SK-N-SH (cell line): ENCODE measurements at regions not wholly inside any gene's neighbourhood (a gene's known extent, or its start where the extent isn't known, plus 50 kb on each side); places are given as distances from the start of the nearest gene placed in this dataset.

Experiments used
- CTCF ChIA-PET: fragments of 300-600, 350-600 bp; formaldehyde crosslinking; extraction: SDS; loops from one replicate; lab custom pipeline; 2021; lab: Yijun Ruan, JAX
- POLR2A ChIA-PET: fragments of 350-600 bp; sonication (Branson Sonifier 250); formaldehyde crosslinking; extraction: SDS; loops from one replicate; lab custom pipeline; 2020; ENCODE audit warnings: antibody characterized with exemption, inconsistent platforms; lab: Yijun Ruan, JAX
- DNase-seq: peaks from one replicate; pipeline ENCODE4 v3.0.0; 2012
- H2AFZ ChIP-seq: fragments of 200-600 bp; sonication (generic); 2 replicates; pipeline ENCODE4 v1.8.1; 2016; ENCODE audit warnings: antibody characterized with exemption, mild to moderate bottlenecking, low read depth
- H3F3A ChIP-seq: fragments of 200-600 bp; sonication (generic); replicated peaks from 2 replicates; pipeline ENCODE3; 2016; ENCODE audit warnings: antibody characterized with exemption, mild to moderate bottlenecking; ENCODE audit not compliant: insufficient read depth
- H3K27ac ChIP-seq, 2 experiments: fragments of 200-500 bp in 1 of 2; fragments of 200-600 bp in 1 of 2; sonication (Bioruptor generic) in 1 of 2; sonication (generic), shearing (Covaris generic) in 1 of 2; 2 replicates each; pipeline versions ENCODE4 v1.5.1 to v1.6.1; 2014 to 2016; ENCODE audit warnings: low read depth in 2 of 2, inconsistent platforms in 1 of 2, low read length in 1 of 2, mild to moderate bottlenecking in 1 of 2, mixed read lengths in 1 of 2
- H3K27me3 ChIP-seq: fragments of 200-600 bp; sonication (generic), shearing (Covaris generic); 2 replicates; pipeline ENCODE4 v1.6.1; 2016; ENCODE audit warnings: mixed run types; ENCODE audit not compliant: insufficient read depth
- H3K36me3 ChIP-seq, 2 experiments: fragments of 200-500 bp in 1 of 2; fragments of 200-600 bp in 1 of 2; sonication (Bioruptor generic) in 1 of 2; sonication (generic) in 1 of 2; replicated peaks in 1 of 2; 2 replicates each; pipeline versions ENCODE3 to v1.5.1; 2014 to 2016; ENCODE audit warnings: low read length in 1 of 2, mild to moderate bottlenecking in 1 of 2; ENCODE audit not compliant: insufficient read depth in 2 of 2, control insufficient read depth in 1 of 2
- H3K4me1 ChIP-seq, 2 experiments: fragments of 200-500 bp in 1 of 2; fragments of 200-600 bp in 1 of 2; sonication (Bioruptor generic) in 1 of 2; sonication (generic), shearing (Covaris generic) in 1 of 2; 2 replicates each; pipeline versions ENCODE4 v1.5.1 to v1.6.1; 2014 to 2016; ENCODE audit warnings: low read depth in 1 of 2, low read length in 1 of 2, mixed run types in 1 of 2; ENCODE audit not compliant: insufficient read depth in 2 of 2, control insufficient read depth in 1 of 2
- H3K4me2 ChIP-seq: fragments of 200-600 bp; sonication (generic), shearing (Covaris generic); 2 replicates; pipeline ENCODE4 v1.6.1; 2017; ENCODE audit warnings: mixed run types
- H3K4me3 ChIP-seq, 2 experiments: fragments of 200-500 bp in 1 of 2; fragments of 200-600 bp in 1 of 2; sonication (Bioruptor generic) in 1 of 2; sonication (generic), shearing (Covaris generic) in 1 of 2; 2 replicates each; pipeline versions ENCODE4 v1.5.1 to v1.8.1; 2014 to 2016; ENCODE audit warnings: low read depth in 2 of 2, inconsistent platforms in 1 of 2, low read length in 1 of 2, mild to moderate bottlenecking in 1 of 2, mixed read lengths in 1 of 2, moderate library complexity in 1 of 2
- H3K79me2 ChIP-seq: fragments of 200-600 bp; sonication (generic); 2 replicates; pipeline ENCODE4 v1.8.1; 2017; ENCODE audit warnings: mild to moderate bottlenecking; ENCODE audit not compliant: insufficient read depth
- H3K9ac ChIP-seq: fragments of 200-600 bp; sonication (generic); 2 replicates; pipeline ENCODE4 v1.6.1; 2017; ENCODE audit warnings: mixed run types
- H3K9me2 ChIP-seq: fragments of 200-600 bp; sonication (generic); 2 replicates; pipeline ENCODE4 v1.6.1; 2017; ENCODE audit warnings: mixed run types
- H3K9me3 ChIP-seq: fragments of 200-600 bp; sonication (generic); 2 replicates; pipeline ENCODE4 v1.6.1; 2017; ENCODE audit warnings: mixed run types, mild to moderate bottlenecking, moderate library complexity
- H4K20me1 ChIP-seq: fragments of 200-600 bp; sonication (generic); 2 replicates; pipeline ENCODE4 v1.6.1; 2017; ENCODE audit warnings: mild to moderate bottlenecking, mixed run types; ENCODE audit not compliant: insufficient read depth
- CHD2 ChIP-seq: fragments of 150-350 bp; IDR thresholded peaks from 2 replicates; pipeline ENCODE4 v1.6.1; 2018; ENCODE audit warnings: low read length; ENCODE audit not compliant: partially characterized antibody
- CTCF ChIP-seq: fragments of 200-600 bp; sonication (generic); IDR thresholded peaks from 2 replicates; pipeline ENCODE4 v1.6.1; 2017; ENCODE audit warnings: antibody characterized with exemption, mild to moderate bottlenecking, moderate library complexity
- ELF1 ChIP-seq: IDR thresholded peaks from 2 replicates; pipeline ENCODE4 v1.4.0; 2012
- EZH2phosphoT487 ChIP-seq: fragments of 200-600 bp; sonication (generic); IDR thresholded peaks from 2 replicates; pipeline ENCODE4 v1.6.1; 2017; ENCODE audit warnings: low read depth, mixed run types, mild to moderate bottlenecking, antibody characterized with exemption, moderate library complexity, borderline replicate concordance
- FOSL2 ChIP-seq: IDR thresholded peaks from 2 replicates; pipeline ENCODE4 v1.4.0; 2012; ENCODE audit warnings: low read depth, mild to moderate bottlenecking, moderate library complexity, borderline replicate concordance
- GABPA ChIP-seq: IDR thresholded peaks from 2 replicates; pipeline ENCODE4 v1.4.0; 2012; ENCODE audit warnings: low read depth, mild to moderate bottlenecking
- JUND ChIP-seq: IDR thresholded peaks from 2 replicates; pipeline ENCODE4 v1.4.0; 2012
- NFIC ChIP-seq: IDR thresholded peaks from 2 replicates; pipeline ENCODE4 v1.4.0; 2012; ENCODE audit warnings: borderline replicate concordance
- NRF1 ChIP-seq: IDR thresholded peaks from 2 replicates; pipeline ENCODE4 v1.6.1; 2012; ENCODE audit warnings: low read depth, mild to moderate bottlenecking, low read length
- RAD21 ChIP-seq: IDR thresholded peaks from 2 replicates; pipeline ENCODE4 v1.6.1; 2012; ENCODE audit warnings: mild to moderate bottlenecking, low read length
- REST ChIP-seq: IDR thresholded peaks from 2 replicates; pipeline ENCODE4 v1.6.1; 2012; ENCODE audit warnings: mild to moderate bottlenecking, low read depth, low read length, moderate library complexity
- RFX5 ChIP-seq: IDR thresholded peaks from 2 replicates; pipeline ENCODE4 v1.6.1; 2012; ENCODE audit warnings: mild to moderate bottlenecking, improper control_type of control experiment, low read length
- RXRA ChIP-seq: IDR thresholded peaks from 2 replicates; pipeline ENCODE4 v1.4.0; 2012; ENCODE audit warnings: low read depth, mild to moderate bottlenecking, borderline replicate concordance
- SIN3A ChIP-seq: IDR thresholded peaks from 2 replicates; pipeline ENCODE4 v1.6.1; 2012; ENCODE audit warnings: low read depth, mild to moderate bottlenecking, low read length, moderate library complexity, borderline replicate concordance
- SMC3 ChIP-seq: IDR thresholded peaks from 2 replicates; pipeline ENCODE4 v1.6.1; 2012; ENCODE audit warnings: low read depth, low read length, improper control_type of control experiment
- TAF1 ChIP-seq: IDR thresholded peaks from 2 replicates; pipeline ENCODE4 v1.6.1; 2012; ENCODE audit warnings: low read depth, mild to moderate bottlenecking, low read length, moderate library complexity, borderline replicate concordance
- TEAD4 ChIP-seq: IDR thresholded peaks from 2 replicates; pipeline ENCODE4 v1.4.0; 2012; ENCODE audit warnings: mild to moderate bottlenecking, borderline replicate concordance; ENCODE audit not compliant: insufficient read depth
- USF2 ChIP-seq: fragments of 150-350 bp; IDR thresholded peaks from 2 replicates; pipeline ENCODE4 v1.6.1; 2017; ENCODE audit warnings: antibody characterized with exemption, low read length, low read depth, borderline replicate concordance
- YY1 ChIP-seq: IDR thresholded peaks from 2 replicates; pipeline ENCODE4 v1.4.0; 2012; ENCODE audit warnings: low read depth, mild to moderate bottlenecking
- WGBS: methylation state at CpG from one replicate; pipeline ENCODE4 v1.1.6; 2017; ENCODE audit warnings: low lambda C conversion rate; 5-methylcytosine and 5-hydroxymethylcytosine counted together
- TF ChIP-seq, protein P1 (sequence below): fragments of 150-350 bp; IDR thresholded peaks from 2 replicates; pipeline ENCODE4 v1.6.1; 2016; ENCODE audit warnings: mild to moderate bottlenecking, low read depth, low read length

DNA sequence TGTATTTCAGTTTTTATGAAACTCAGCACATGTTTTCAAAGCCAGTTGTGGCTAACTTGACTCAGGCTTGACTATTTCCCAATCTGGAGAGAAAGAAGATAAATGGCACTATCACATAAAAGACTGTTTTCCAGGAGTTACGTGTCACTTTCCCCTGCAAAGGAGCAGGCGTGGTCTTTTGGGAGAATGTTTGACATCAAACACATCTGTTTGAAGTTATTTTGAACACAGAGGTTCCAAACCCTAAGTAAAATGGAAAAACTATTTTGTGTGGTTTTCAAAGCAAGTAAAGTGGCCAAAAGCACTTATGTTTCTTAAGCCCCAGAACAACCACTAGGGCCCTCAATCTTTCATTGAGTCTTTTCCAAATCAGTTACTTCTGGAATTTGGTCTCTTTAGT is 89.7 kb downstream of the FOXF2 start:
- H3F3A ChIP-seq = no peaks in the 10 kb centered on the region
- no peaks in the 10 kb centered on the region for H3K9me3 ChIP-seq
- H3K4me3 ChIP-seq = no peak overlapping the region
- ChIA-PET POLR2A (no interaction called here), CTCF (no interaction called here)
- no peak overlapping the region for H3K27ac ChIP-seq
- WGBS = 13% methylated on average over 2 of the region's 2 CpGs
- no peak for DNase-seq
- H3K4me2 ChIP-seq = no peak overlapping the region
- TF ChIP-seq RXRA = no peak
- no peak for TF ChIP-seq GABPA
- TF ChIP-seq RAD21 = no peak
- no peak for TF ChIP-seq NRF1
- no peak for TF ChIP-seq TEAD4
- TF ChIP-seq, protein P1, sequence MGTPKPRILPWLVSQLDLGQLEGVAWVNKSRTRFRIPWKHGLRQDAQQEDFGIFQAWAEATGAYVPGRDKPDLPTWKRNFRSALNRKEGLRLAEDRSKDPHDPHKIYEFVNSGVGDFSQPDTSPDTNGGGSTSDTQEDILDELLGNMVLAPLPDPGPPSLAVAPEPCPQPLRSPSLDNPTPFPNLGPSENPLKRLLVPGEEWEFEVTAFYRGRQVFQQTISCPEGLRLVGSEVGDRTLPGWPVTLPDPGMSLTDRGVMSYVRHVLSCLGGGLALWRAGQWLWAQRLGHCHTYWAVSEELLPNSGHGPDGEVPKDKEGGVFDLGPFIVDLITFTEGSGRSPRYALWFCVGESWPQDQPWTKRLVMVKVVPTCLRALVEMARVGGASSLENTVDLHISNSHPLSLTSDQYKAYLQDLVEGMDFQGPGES = no peak
- TF ChIP-seq JUND = no peak
- TF ChIP-seq REST = no peak
- no peak for TF ChIP-seq RFX5
- TF ChIP-seq FOSL2 = no peak
- TF ChIP-seq TAF1 = no peak
- no peak for TF ChIP-seq EZH2phosphoT487
- no peak for TF ChIP-seq USF2
- TF ChIP-seq NFIC = no peak
- no peak for TF ChIP-seq SIN3A
- TF ChIP-seq SMC3 = no peak
- TF ChIP-seq ELF1 = no peak
- TF ChIP-seq YY1 = no peak
- TF ChIP-seq CTCF = no peak
- TF ChIP-seq CHD2 = no peak
- no peak overlapping the region for H2AFZ ChIP-seq
- no peaks in the 10 kb centered on the region for H3K4me1 ChIP-seq
- no peak overlapping the region for H3K9ac ChIP-seq
- H3K27me3 ChIP-seq = no peaks in the 10 kb centered on the region; the same call in 1 of the 2 replicates
- H3K36me3 ChIP-seq = no peaks in the 10 kb centered on the region
- no peaks in the 10 kb centered on the region for H3K79me2 ChIP-seq
- H4K20me1 ChIP-seq = no peaks in the 10 kb centered on the region
- H3K9me2 ChIP-seq = no peaks in the 10 kb centered on the region
